UCSD-AML1 (cell line): ENCODE measurements at regions not wholly inside any gene's neighbourhood (a gene's known extent, or its start where the extent isn't known, plus 50 kb on each side); places are given as distances from the start of the nearest gene placed in this dataset.
"Not testable (repeated sequence)": the region's sequence is repeated elsewhere in the genome, so short reads cannot be mapped to it uniquely, and the experiment has no call there.

Source experiments
- DNase-seq: peaks from one replicate; lab custom pipeline; 2025; ENCODE audit not compliant: unreplicated experiment; lab: John Stamatoyannopoulos, UW

DNA sequence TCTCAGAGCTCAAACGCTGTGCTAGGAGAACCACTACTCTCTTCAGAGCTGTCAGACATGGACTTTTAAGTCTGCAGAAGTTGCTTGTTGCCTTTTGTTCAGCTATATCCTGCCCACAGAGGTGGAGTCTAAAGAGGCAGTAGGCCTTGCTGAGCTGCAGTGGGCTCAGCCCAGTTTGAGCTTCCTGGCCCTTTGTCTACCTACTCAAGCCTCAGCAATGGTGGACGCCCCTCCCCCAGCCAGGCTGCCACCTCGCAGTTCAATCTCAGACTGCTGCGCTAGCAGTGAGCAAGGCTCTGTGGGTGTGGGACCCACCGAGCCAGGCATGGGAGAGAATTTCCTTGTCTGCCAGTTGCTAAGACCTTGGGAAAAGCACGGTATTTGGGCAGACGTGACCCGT is 426.2 kb downstream of the PIK3C3 start:
- DNase-seq, result not testable (repeated sequence)

DNA sequence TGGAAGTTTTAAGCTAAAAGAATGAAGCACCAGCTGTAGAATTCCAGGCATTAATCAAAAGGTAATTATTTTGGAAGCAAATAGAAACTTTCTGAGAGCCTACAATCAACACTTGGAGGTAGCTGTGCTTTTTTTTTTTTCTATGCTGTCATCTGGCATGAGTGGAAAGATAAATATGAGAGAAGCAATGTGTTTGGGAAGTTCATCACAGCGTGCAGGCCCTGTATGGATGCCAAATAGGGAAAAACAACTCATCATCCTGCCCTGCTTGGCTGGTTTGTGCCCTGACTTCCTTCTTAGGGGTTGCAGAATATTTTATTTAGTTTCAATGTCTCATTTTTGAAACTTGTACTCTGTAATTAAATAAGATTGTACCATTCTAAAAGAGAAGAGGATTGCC is 437.4 kb downstream of the PIK3C3 start:
- DNase-seq, result no peak

DNA sequence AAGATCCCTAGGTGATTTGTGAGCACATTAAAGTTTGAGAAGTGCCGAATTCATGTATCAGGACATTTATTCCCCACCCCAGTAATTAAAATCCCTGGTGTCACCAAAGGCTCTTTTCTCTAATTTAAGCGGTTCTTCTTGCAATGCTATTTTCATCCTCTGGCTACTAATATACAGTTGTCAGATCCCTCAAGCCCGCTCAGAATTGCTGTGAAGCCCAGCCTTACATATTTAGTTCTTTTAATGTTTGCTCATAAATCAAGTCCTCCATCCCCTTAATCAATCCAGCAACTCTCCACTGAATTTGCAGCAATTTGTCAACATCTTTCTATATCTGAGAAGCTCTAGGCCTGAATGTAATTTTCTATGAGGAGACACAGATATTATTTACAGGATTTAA is 437.9 kb downstream of the PIK3C3 start:
- DNase-seq, result no peak

DNA sequence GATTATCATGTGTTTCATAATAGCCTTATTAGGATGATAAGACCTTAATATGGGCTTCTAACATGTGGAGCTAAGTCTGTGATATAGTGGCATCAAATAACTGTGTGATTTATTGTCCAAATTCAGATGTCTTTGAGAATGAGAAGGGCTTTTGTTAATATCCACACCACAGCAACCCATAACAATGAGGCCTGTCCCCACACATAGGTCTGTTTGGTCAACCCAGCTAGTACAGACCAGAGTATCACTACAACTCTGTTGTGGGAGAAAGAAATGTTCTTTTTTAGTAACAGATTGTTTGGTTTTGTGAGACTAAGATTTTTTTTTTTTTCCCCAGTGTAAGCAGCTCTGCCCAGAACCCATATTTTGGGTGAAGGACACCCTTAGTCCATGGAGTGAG is 439.2 kb downstream of the PIK3C3 start:
- no peak for DNase-seq

DNA sequence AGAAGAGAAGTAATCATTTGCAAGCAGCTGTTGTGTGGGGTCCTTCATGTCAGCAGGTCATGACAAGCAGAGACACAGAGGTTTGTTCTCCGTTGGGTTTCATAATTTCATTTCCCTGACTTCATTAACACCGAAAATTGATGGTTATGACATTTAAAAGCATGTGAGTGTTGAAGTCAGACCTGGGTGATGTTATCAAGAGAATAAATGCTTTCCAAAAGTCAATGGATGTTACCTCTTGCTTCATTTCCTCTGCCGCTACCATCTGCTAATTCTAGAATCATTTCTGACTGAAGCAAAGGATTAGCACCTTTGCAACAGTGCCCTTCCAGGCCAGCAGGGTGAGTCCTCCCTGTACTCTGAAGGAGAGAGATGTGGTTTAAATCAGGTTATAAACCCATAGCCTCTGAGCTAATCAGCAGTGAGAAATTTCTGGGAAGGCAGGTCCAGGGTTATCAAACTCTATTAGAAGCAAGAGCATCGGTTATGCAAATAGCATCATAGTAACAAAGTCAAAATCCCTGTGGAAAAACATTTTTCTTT is 446.2 kb downstream of the PIK3C3 start:
- DNase-seq, result no peak

DNA sequence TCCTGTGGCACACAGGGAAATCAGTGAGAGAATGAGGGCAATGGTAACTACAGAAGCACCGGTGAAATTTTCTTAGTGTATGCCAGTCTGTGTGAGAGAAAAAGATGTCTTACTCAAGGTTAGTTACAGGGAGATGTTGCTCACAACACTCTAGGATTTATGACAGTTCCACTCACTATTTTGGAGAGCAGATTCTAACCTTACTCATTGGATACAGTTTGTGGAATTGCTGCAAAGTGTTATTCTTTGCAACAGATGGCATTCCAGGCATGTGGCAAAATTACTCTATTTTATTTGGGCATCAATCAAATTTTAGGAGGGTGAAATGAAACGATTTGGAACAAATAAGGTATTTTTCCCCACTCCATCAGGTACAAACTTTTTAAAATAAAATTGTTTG is 449.1 kb downstream of the PIK3C3 start:
- DNase-seq, result no peak

DNA sequence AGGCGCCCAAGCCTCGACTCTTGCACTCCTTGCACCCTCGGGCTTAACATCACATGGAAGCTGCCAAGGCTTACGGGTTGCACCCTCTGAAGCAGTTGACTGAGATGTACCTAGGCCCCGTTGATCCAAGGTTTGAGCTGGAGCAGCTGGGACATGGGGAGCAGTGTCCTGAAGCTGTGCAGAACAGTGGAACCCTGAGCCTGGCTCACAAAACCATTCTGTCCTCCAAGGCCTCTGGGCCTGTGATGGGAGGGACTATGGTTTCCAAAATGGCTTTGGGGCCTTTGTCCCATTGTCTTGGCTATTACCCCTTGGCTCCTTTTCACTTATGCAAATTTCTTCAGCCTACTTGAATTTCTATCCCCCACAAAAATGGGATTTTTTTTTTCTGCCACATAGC is 454.0 kb downstream of the PIK3C3 start:
- DNase-seq, result no peak

DNA sequence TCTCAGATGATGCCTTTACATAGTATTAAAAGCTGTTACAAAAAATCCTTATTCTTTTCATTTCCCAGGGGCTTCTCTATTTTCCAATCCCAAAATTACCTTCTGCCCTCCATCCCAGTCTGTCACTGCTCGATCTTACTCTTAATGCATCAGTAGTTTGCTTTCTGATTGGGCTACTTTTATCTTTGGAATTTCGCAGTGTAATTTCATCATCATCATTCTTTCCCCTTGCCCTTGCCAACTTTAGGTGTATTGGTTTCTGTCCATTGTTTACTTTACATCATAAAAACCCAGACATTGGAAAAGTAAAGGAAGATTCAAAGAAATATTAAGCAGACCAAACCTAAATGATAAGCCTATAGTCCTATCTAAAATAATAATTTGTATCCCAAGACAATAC is 457.2 kb downstream of the PIK3C3 start:
- DNase-seq, result no peak

DNA sequence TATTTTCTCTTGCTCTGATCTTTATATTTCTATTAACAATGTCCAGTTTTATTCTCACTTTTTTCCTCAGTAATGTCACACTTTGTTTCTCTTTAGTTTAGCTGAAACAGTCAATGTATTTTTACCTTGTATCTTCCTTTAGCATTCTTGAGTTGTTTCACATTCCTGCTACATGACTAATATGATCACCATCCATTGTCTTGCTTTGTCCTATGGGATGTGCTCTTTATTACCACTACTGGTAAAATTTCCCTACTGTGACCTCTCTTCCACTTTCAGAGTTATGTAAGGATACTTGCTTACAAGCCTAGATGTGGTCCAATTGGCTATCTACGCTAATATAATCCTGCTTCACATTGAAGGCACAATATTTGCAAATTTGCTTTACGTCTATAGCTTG is 457.9 kb downstream of the PIK3C3 start:
- no peak for DNase-seq

DNA sequence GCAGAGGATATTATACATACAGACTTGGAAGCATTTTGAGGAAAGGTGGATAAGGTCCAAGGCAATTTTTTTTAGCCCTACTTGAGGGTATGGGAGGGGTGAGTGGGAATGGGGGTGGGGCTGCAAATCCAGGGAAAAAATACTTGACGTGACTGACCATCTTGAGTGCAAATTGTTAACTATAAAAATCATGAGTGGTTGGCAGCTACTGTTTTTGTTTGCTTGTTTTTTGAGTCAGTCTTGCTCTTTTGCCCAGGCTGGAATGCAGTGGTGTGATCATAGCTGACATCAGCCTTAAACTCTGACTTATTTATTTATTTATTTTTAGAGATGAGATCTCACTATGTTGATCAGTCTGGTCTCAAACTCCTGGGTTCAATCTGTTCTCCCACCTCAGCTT is 458.8 kb downstream of the PIK3C3 start:
- DNase-seq, result no peak

DNA sequence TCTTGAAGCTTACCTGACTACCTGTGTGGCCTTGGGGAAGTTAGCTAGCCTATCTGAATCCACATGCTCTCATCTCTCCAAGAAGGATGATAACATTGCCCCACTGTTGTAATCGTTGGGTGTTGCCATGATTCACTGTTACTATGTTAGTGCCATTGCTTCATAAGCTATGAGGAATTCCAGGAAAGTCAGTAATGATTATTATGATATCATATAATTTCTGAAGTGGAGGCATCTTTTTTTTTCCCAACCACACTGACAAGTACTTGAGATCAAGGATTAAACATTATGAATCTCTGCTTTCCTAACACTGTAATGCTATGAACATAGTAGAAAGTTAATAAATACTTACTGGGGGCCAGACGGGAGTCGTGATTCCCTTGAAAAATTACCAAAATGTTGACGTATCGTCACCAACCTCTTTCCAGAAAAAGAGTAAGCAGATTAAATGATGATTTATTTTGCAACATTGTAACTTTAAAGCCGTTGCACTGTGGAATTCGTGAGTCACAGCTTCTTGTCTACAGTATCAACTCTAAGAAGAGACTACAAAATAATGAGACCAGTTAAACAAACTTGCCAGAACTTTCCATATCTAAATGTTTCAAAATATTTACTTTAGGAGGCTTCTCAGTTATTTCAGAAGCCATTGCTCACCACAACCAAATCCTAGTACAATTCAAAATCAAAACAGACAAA is 459.9 kb downstream of the PIK3C3 start:
- DNase-seq, result no peak

DNA sequence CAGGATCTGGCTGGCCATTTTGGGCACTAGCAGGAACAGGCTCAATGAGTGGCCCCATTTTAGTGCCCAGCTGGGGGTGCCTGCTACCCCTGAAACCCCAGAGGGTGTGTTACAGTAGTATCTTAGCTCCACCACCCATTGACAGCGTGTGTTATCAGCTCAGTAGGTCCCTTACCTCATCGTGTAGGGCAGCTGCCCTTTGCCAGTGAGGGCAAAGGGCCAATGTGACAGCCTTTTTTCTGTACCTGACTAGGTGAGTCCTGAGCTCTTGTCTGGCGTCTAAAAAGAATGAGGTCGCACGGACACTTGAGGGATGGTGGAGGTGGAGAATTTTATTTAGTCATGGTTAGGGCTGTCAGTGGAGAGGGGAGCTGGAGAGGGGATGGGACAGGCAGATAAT is 462.2 kb downstream of the PIK3C3 start:
- no peak for DNase-seq

DNA sequence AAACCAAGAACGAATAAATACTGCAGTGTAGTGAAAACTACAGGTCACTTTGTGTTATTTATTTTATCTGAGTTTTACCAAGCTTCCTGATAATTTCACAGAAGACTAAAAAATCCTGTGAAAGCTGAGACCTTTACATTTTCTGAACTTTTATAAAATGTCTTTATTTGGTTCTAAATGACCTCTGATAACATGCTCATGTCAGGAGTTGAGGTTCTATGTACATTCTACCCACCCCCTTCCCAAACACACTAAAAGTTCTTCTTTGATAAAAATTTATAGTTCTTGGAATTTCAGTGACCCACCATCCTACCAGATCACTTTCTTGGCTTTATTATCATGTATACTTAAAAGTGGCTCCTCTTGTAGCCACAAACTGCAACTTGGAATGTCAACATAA is 463.1 kb downstream of the PIK3C3 start:
- no peak for DNase-seq

DNA sequence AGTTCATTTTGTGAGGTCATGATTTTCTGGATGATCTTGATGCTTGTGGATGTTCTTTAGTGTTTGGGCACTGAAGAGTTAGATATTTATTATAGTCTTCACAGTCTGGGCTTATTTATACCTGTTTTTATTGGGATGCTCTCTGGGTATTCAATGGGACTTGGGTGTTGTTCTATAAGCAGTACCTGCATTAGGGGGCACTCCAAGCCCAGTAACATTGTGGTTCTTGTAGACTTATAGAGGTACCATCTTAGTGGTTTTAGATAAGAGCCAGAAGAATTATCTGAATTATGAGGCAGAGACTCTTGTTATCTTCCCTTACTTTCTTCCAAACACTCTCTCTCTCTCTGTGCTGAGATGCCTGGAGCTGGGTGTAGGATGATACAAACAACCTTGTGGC is 470.0 kb downstream of the PIK3C3 start:
- no peak for DNase-seq

DNA sequence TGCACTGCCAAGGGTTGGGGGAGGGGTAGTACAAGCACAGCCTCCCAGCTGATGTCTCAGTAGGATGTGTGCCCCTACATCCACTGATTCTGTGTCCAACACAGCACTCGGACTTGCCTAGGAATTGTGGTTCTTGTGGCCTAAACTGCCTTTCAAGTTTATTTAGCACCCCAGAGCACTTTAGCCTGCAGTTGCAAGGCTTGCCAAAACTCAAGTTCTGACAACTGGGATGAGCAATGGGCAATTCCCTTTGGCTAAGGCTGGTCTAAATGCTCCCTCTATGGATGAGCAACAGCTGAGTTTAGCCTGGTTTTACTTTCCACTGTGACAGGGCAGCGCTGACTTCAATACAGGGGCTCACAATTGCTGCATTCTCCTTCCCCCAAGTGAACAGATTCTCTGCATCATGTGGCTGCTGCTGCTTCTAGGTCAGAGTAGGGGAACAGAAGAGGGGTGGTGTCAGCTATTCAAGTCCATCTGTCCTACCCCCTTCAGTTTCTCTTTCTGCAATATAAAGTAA is 471.5 kb downstream of the PIK3C3 start:
- no peak for DNase-seq

DNA sequence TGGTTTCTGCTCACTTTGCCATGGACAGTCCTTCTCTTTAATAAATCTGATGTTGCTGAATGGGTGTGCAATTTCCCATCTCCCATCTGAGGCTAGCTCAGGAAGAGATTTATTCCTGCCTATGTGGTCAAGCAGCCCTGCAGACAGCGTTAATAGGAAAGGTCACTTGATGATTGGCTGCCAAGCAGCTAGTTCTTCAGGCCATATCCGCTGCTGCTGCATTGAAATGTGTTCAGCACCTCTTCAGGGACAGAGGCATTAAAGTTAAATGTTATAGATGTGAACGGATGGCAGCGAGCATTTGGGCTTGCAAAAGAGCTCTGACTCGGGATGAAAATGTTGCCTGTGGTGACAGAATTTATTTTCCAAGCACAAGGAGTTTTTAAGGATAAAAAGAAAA is 474.2 kb downstream of the PIK3C3 start:
- no peak for DNase-seq

DNA sequence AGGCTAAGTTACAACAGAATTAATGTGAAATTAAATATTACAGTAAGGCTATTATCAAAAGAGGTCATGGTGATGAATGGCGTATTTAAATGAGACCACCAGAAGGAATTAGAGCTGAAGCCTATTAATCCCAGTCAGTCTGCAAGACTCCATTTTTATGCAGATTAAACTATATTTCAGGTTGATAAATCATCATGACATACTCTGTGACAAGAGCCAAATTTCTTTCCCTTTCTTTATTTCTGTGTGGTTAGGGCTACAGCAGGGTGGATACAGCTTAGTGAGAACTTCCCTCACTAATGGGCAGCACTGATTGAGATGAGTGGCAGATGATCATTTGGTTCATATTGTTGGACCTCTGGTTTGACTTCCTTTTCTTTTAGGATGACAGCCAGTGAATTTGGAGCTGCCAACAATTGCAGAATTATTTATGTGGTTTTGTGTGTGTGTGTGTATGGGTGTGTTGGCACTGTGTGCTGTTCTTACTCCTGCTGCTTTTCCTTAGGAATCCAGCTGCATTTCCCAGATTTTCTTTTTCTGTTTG is 481.3 kb downstream of the PIK3C3 start:
- no peak for DNase-seq

DNA sequence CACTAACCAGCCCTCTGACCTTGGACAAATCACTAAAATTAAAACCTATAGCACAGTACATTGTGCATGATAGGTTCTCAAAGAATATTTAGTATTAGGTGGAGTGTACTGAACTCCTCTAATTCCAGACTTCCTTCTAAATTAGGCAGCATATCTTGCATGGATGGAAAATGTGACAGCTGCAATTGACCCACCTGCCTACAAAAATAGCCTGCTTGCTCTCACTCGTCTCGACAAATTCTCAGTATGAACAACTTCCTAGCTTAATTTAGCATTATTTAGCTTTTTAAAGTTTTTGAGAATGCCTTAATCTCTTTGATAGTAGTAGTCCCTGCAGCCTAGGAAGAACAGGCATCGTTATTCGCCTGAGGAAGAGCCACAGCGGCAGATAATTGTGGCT is 482.0 kb downstream of the PIK3C3 start:
- no peak for DNase-seq

DNA sequence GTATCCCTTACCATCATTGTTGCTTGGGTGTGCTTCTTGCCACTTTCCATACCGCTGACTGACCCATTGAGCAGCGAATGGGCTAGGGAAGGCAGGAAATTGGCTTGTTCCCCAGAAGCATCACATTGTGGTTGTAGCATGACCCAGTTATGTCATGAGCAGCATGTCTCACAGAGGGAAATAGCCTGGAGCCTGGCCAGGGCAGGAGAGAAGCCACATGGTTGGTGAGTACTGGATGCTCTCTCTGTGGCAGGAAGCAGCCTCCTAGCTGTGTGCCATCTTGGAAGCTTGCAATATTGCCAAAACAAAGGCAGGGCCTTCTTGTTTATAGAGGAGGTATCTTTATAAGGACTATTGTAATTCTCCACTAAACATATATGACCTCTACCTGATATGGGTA is 482.6 kb downstream of the PIK3C3 start:
- DNase-seq, result no peak

DNA sequence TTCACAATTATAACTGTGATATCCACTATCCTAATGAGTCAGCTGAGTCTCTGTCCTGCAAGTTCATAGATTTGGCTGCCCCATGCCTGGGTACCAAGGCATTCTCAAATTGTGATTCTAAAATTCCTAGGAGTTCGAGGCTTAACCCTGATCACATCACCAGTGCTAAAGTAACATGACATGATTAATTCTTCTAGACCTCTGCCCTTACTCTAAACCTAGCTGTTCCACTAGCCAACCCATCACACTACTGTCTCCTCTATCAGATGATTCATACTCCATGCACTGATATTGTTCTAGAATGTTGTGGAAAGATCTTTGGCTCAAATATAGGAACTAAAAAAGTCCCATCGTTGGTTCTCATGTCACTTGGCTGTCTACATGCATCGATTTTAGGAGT is 487.6 kb downstream of the PIK3C3 start:
- DNase-seq, result no peak

DNA sequence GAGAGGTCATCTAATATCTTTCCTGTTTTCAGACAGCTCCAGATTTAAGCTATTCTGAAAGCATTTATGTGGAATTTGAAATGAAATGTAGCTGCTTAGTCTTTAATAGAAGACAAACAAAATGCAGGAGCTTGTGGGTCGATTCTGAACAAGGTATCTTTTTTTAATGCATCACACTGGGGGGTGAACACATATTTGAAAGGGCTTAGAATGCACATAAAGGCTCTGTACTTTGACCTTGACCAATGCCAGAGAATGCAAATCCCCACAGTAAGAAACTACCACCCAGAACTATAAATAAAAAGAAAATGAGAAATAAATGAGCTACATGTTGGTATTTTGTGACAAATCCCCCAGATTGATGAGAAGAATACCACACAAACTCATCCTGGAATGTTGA is 489.3 kb downstream of the PIK3C3 start:
- DNase-seq, result no peak

DNA sequence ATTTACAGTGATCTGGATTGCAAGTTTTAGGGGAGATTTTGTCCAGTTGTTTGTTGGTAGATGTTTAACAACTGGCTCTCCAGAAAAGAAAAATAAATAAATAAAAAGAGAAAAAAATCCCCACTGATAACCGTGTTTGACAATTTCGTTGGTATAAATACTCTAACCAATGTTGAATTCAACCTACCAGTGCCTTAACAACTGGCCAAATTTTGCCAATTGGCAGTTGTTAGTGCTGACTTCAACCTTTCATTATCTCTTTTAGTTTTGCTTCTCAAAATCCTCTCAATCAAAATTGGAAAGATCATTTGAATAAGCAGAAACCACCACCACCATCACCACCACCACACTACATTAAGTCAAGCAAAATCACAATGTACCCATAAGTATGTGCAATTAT is 490.3 kb downstream of the PIK3C3 start:
- DNase-seq, result no peak

DNA sequence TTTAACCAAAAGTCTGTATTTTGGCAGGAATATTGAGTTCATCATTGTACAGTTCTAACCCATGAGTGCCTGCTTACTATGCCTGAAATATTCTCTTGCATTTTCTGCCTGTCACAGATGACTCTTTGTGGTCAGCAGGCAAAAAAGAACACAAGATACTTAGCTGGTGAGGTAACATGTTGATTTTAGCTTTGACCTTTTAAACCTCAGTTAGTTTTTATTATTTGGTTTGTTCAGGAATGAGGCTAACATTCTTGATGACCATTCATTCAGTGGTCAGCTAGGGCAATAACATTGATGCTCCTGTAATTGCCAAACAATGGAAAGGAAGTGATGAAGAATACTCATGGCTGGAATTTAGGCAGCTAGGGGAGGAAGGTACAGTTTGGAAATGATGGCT is 491.2 kb downstream of the PIK3C3 start:
- DNase-seq, result no peak
